Liver (tissue), 8 donors: ENCODE measurements at regions not wholly inside any gene's neighbourhood (a gene's known extent, or its start where the extent isn't known, plus 50 kb on each side); places are given as distances from the start of the nearest gene placed in this dataset.

Experiments used
- DNase-seq: peaks from one replicate; pipeline ENCODE4 v3.0.0-alpha.2; 2017; ENCODE audit warnings: low spot score
- H3K27ac ChIP-seq, 2 donors: one replicate each; pipeline ENCODE4 v1.7.0; 2013; ENCODE audit warnings: inconsistent platforms in 2 of 2, low read length in 2 of 2, control low read depth in 1 of 2, low read depth in 1 of 2, mild to moderate bottlenecking in 1 of 2
- H3K27me3 ChIP-seq, 4 donors: one replicate each; pipeline versions ENCODE4 v1.6.1 to v1.7.0; 2013; ENCODE audit warnings: low read length in 3 of 4, inconsistent platforms in 1 of 4, mild to moderate bottlenecking in 1 of 4, moderate library complexity in 1 of 4; ENCODE audit not compliant: control insufficient read depth in 4 of 4, insufficient read depth in 4 of 4
- H3K36me3 ChIP-seq, 4 donors: one replicate each; pipeline versions ENCODE4 v1.6.1 to v1.7.0; 2013; ENCODE audit warnings: low read length in 3 of 4, mild to moderate bottlenecking in 3 of 4, low read depth in 1 of 4, moderate library complexity in 1 of 4; ENCODE audit not compliant: control insufficient read depth in 4 of 4, insufficient read depth in 3 of 4
- H3K4me1 ChIP-seq, 4 donors: one replicate each; pipeline versions ENCODE4 v1.6.1 to v1.7.0; 2013; ENCODE audit warnings: low read length in 3 of 4, mild to moderate bottlenecking in 3 of 4, moderate library complexity in 1 of 4; ENCODE audit not compliant: control insufficient read depth in 4 of 4, insufficient read depth in 4 of 4
- H3K4me3 ChIP-seq, 3 donors: one replicate each; pipeline versions ENCODE4 v1.6.1 to v1.7.0; 2013; ENCODE audit warnings: low read length in 3 of 3, control low read depth in 1 of 3, low read depth in 1 of 3, mild to moderate bottlenecking in 1 of 3
- H3K9ac ChIP-seq, 2 donors: one replicate each; pipeline ENCODE4 v1.7.0; 2013; ENCODE audit warnings: low read length in 2 of 2, mild to moderate bottlenecking in 2 of 2, moderate library complexity in 2 of 2, control low read depth in 1 of 2, low read depth in 1 of 2
- H3K9me3 ChIP-seq, 4 donors: one replicate each; pipeline versions ENCODE4 v1.6.1 to v1.7.0; 2013; ENCODE audit warnings: low read length in 3 of 4; ENCODE audit not compliant: control insufficient read depth in 4 of 4
- ATF3 ChIP-seq: IDR thresholded peaks from 2 replicates; pipeline ENCODE4 v1.6.1; 2016; ENCODE audit warnings: antibody characterized with exemption
- CTCF ChIP-seq: fragments of 150-350 bp; IDR thresholded peaks from 2 replicates; pipeline ENCODE4 v1.5.1; 2017; ENCODE audit warnings: improper control_type of control experiment, low read depth, low read length; ENCODE audit not compliant: missing input control
- EGR1 ChIP-seq, 2 donors: IDR thresholded peaks; 2 replicates each; pipeline ENCODE4 v1.6.1; 2016 to 2018; ENCODE audit warnings: antibody characterized with exemption in 2 of 2, low read depth in 2 of 2
- FOXA1 ChIP-seq: IDR thresholded peaks from 2 replicates; pipeline ENCODE4 v1.6.1; 2016; ENCODE audit warnings: antibody characterized with exemption
- FOXA2 ChIP-seq: IDR thresholded peaks from 2 replicates; pipeline ENCODE4 v1.6.1; 2016; ENCODE audit warnings: antibody characterized with exemption
- GABPA ChIP-seq, 2 donors: IDR thresholded peaks in 1 of 2; conservative IDR thresholded peaks in 1 of 2; 2 replicates each; pipeline ENCODE4 v1.6.1; 2016; ENCODE audit warnings: antibody characterized with exemption in 2 of 2, mild to moderate bottlenecking in 1 of 2, moderate library complexity in 1 of 2
- HNF4A ChIP-seq, 2 donors: conservative IDR thresholded peaks; 2 replicates each; pipeline ENCODE4 v1.6.1; 2016; ENCODE audit warnings: antibody characterized with exemption in 2 of 2, mild to moderate bottlenecking in 2 of 2
- HNF4G ChIP-seq: IDR thresholded peaks from 2 replicates; pipeline ENCODE4 v1.6.1; 2016; ENCODE audit warnings: antibody characterized with exemption
- JUND ChIP-seq, 2 donors: IDR thresholded peaks; 2 replicates each; pipeline ENCODE4 v1.6.1; 2016; ENCODE audit warnings: antibody characterized with exemption in 2 of 2
- NR2F2 ChIP-seq: IDR thresholded peaks from 2 replicates; pipeline ENCODE4 v1.6.1; 2016; ENCODE audit warnings: antibody characterized with exemption
- RAD21 ChIP-seq, 2 donors: IDR thresholded peaks; 2 replicates each; pipeline ENCODE4 v1.6.1; 2016; ENCODE audit warnings: antibody characterized with exemption in 2 of 2, mild to moderate bottlenecking in 2 of 2
- REST ChIP-seq: IDR thresholded peaks from 2 replicates; pipeline ENCODE4 v1.6.1; 2016; ENCODE audit warnings: antibody characterized with exemption, mild to moderate bottlenecking
- RXRA ChIP-seq, 2 donors: IDR thresholded peaks; 2 replicates each; pipeline ENCODE4 v1.6.1; 2017 to 2018; ENCODE audit warnings: antibody characterized with exemption in 2 of 2, mild to moderate bottlenecking in 1 of 2
- SP1 ChIP-seq: IDR thresholded peaks from 2 replicates; pipeline ENCODE4 v1.6.1; 2018; ENCODE audit warnings: antibody characterized with exemption, mild to moderate bottlenecking
- TAF1 ChIP-seq: conservative IDR thresholded peaks from 2 replicates; pipeline ENCODE4 v1.6.1; 2016; ENCODE audit warnings: antibody characterized with exemption, mild to moderate bottlenecking
- YY1 ChIP-seq: IDR thresholded peaks from 2 replicates; pipeline ENCODE4 v1.6.1; 2016; ENCODE audit warnings: antibody characterized with exemption, mild to moderate bottlenecking
- ZBTB33 ChIP-seq: IDR thresholded peaks from 2 replicates; pipeline ENCODE4 v1.6.1; 2016; ENCODE audit warnings: antibody characterized with exemption
- WGBS: extraction: QIAGEN DNeasy Blood & Tissue Kit; methylation state at CpG from one replicate; pipeline ENCODE4 v1.1.7; 2013; 5-methylcytosine and 5-hydroxymethylcytosine counted together
- TF ChIP-seq, protein P1 (sequence below): IDR thresholded peaks from 2 replicates; pipeline ENCODE4 v1.6.1; 2016; ENCODE audit warnings: antibody characterized with exemption
- donor health status: healthy.
- donor health status: healthy.
- donor health status: healthy.
- donor health status: healthy.
- donor health status: healthy.

- no peaks in the 10 kb centered on the region for H3K4me1 ChIP-seq
- no peaks in the 10 kb centered on the region for H3K9me3 ChIP-seq
- no peak overlapping the region for H3K27ac ChIP-seq
- 95% methylated on average over 1 of the region's 1 CpG for WGBS
- no peaks in the 10 kb centered on the region for H3K36me3 ChIP-seq
- no peak for DNase-seq
- H3K4me3 ChIP-seq, result no peak overlapping the region
- H3K9ac ChIP-seq, result no peak overlapping the region
- no peaks in the 10 kb centered on the region for H3K27me3 ChIP-seq
- TF ChIP-seq RAD21 (IDR thresholded peaks at IDR 0.05) (no peak), FOXA2 (no peak), REST (no peak), FOXA1 (no peak), ATF3 (no peak), ZBTB33 (no peak), SP1 (no peak), TAF1 (no peak), GABPA (IDR thresholded peaks at IDR 0.05 in 1 of 2, conservative IDR thresholded peaks at IDR 0.05 in 1 of 2) (no peak), RXRA (IDR thresholded peaks at IDR 0.05) (no peak), NR2F2 (no peak), HNF4G (no peak), YY1 (no peak), HNF4A (conservative IDR thresholded peaks at IDR 0.05) (no peak), JUND (IDR thresholded peaks at IDR 0.05) (no peak)
- TF ChIP-seq, protein P1, sequence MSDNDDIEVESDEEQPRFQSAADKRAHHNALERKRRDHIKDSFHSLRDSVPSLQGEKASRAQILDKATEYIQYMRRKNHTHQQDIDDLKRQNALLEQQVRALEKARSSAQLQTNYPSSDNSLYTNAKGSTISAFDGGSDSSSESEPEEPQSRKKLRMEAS, result no peak
Observed at GRCh38 chr1:118736322-118736721, 251.8 kb downstream of the TBX15 start.

GRCh38 chr1:118717893-118718292 lies 270.2 kb downstream of the TBX15 start:
- TF ChIP-seq RAD21 (IDR thresholded peaks at IDR 0.05) (no peak), YY1 (no peak), GABPA (IDR thresholded peaks at IDR 0.05 in 1 of 2, conservative IDR thresholded peaks at IDR 0.05 in 1 of 2) (no peak), JUND (IDR thresholded peaks at IDR 0.05) (no peak), REST (no peak), FOXA2 (no peak), SP1 (no peak), CTCF (no peak), ZBTB33 (no peak), TAF1 (no peak), HNF4G (no peak), EGR1 (IDR thresholded peaks at IDR 0.05; ENCODE audit: low read depth in 2 of 2) (no peak), HNF4A (conservative IDR thresholded peaks at IDR 0.05) (no peak), NR2F2 (no peak), FOXA1 (no peak)
- TF ChIP-seq, protein P1, result no peak
- no peak overlapping the region for H3K4me3 ChIP-seq
- no peak overlapping the region for H3K27ac ChIP-seq
- no peak overlapping the region for H3K9ac ChIP-seq
- no peaks in the 10 kb centered on the region for H3K4me1 ChIP-seq
- DNase-seq, result no peak
- WGBS, result 74% methylated on average over 3 of the region's 3 CpGs
- no peaks in the 10 kb centered on the region for H3K9me3 ChIP-seq
- H3K27me3 ChIP-seq, result no peaks in the 10 kb centered on the region
- H3K36me3 ChIP-seq, result no peaks in the 10 kb centered on the region
